Hepatocyte (in vitro differentiated cells): ENCODE measurements at regions not wholly inside any gene's neighbourhood (a gene's known extent, or its start where the extent isn't known, plus 50 kb on each side); places are given as distances from the start of the nearest gene placed in this dataset.

Source experiments
- EZH2phosphoT487 ChIP-seq: fragments of 200-600 bp; sonication (generic); IDR thresholded peaks from one replicate; pipeline ENCODE4 v1.6.1; 2018; ENCODE audit warnings: antibody characterized with exemption, mild to moderate bottlenecking, low read depth, moderate library complexity; ENCODE audit not compliant: unreplicated experiment, severe bottlenecking
- TF ChIP-seq, protein P1 (sequence below): fragments of 200-600 bp; sonication (generic); IDR thresholded peaks from 2 replicates; pipeline ENCODE4 v1.5.1; 2016; ENCODE audit warnings: antibody characterized with exemption, mild to moderate bottlenecking; ENCODE audit not compliant: poor library complexity

DNA sequence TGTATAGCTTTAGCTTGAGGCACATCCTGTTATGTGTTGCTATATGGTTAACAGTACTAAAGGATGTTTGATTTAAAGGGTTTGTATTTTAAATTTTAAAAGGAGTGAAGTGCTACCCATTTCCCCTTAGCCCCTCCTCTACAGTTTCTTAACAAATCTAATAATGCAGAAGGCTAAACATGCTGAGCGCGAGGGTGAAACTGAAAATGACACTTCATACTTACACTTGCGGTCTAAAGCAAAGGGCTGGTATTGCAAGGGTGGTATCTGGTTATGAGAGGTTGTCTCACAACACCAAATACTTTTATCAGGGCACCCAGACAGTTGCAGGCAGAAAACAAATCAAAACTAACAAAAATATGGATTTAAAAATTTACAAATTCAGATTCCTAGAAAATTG lies 172.3 kb downstream of the SIPA1L2 start:
- TF ChIP-seq, protein P1, sequence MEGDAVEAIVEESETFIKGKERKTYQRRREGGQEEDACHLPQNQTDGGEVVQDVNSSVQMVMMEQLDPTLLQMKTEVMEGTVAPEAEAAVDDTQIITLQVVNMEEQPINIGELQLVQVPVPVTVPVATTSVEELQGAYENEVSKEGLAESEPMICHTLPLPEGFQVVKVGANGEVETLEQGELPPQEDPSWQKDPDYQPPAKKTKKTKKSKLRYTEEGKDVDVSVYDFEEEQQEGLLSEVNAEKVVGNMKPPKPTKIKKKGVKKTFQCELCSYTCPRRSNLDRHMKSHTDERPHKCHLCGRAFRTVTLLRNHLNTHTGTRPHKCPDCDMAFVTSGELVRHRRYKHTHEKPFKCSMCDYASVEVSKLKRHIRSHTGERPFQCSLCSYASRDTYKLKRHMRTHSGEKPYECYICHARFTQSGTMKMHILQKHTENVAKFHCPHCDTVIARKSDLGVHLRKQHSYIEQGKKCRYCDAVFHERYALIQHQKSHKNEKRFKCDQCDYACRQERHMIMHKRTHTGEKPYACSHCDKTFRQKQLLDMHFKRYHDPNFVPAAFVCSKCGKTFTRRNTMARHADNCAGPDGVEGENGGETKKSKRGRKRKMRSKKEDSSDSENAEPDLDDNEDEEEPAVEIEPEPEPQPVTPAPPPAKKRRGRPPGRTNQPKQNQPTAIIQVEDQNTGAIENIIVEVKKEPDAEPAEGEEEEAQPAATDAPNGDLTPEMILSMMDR, result no peak
- no peak for TF ChIP-seq EZH2phosphoT487
